SK-N-SH treated with all-trans-retinoic acid at 6 μM for 48 hours (cell line): ENCODE measurements at regions not wholly inside any gene's neighbourhood (a gene's known extent, or its start where the extent isn't known, plus 50 kb on each side); places are given as distances from the start of the nearest gene placed in this dataset.

Experiments
- ATAC-seq: fragments of 200-7000 bp; cut with Tn5 transposase; 3 replicates; pipeline ENCODE4 v1.9.1; 2020; ENCODE audit warnings: mild to moderate bottlenecking, moderate library complexity
- ARNTL ChIP-seq: fragments of 450-650 bp; formaldehyde crosslinking; IDR thresholded peaks from 2 replicates; pipeline ENCODE4 v1.5.0; 2020; ENCODE audit warnings: low read depth, mild to moderate bottlenecking, moderate library complexity, borderline replicate concordance
- CREB5 ChIP-seq: fragments of 250-450 bp; sonication (Bioruptor Pico); IDR thresholded peaks from 2 replicates; pipeline ENCODE4 v1.5.1; 2020; ENCODE audit warnings: low read depth, mild to moderate bottlenecking, moderate library complexity
- CSRNP3 ChIP-seq: fragments of 250-450 bp; sonication (Bioruptor Pico); IDR thresholded peaks from 2 replicates; pipeline ENCODE4 v1.5.1; 2021; ENCODE audit warnings: mild to moderate bottlenecking, moderate library complexity
- GLIS3 ChIP-seq: fragments of 250-450 bp; sonication (Bioruptor Pico); IDR thresholded peaks from 2 replicates; pipeline ENCODE4 v1.5.0; 2020; ENCODE audit warnings: mild to moderate bottlenecking, moderate library complexity
- ISL1 ChIP-seq: fragments of 250-450 bp; sonication (Bioruptor Pico); IDR thresholded peaks from 2 replicates; pipeline ENCODE4 v2.1.2; 2022; ENCODE audit warnings: mild to moderate bottlenecking, moderate library complexity
- OSR1 ChIP-seq: fragments of 250-450 bp; sonication (Bioruptor Pico); IDR thresholded peaks from 2 replicates; pipeline ENCODE4 v1.8.0; 2022; ENCODE audit warnings: moderate library complexity, mild to moderate bottlenecking, inconsistent platforms
- PATZ1 ChIP-seq: fragments of 250-450 bp; sonication (Bioruptor Pico); IDR thresholded peaks from 2 replicates; pipeline ENCODE4 v1.8.0; 2020; ENCODE audit warnings: mild to moderate bottlenecking, moderate library complexity, borderline replicate concordance
- POU6F1 ChIP-seq: fragments of 250-450 bp; sonication (Bioruptor Pico); IDR thresholded peaks from 2 replicates; pipeline ENCODE4 v1.8.0; 2021; ENCODE audit warnings: low read depth, mild to moderate bottlenecking, moderate library complexity, borderline replicate concordance
- PPARA ChIP-seq: fragments of 250-450 bp; sonication (Bioruptor Pico); IDR thresholded peaks from 2 replicates; pipeline ENCODE4 v1.5.0; 2020; ENCODE audit warnings: mild to moderate bottlenecking, borderline replicate concordance
- RARB ChIP-seq: fragments of 250-450 bp; sonication (Bioruptor Pico); IDR thresholded peaks from 2 replicates; pipeline ENCODE4 v1.8.0; 2021; ENCODE audit warnings: mild to moderate bottlenecking, moderate library complexity
- SNAI2 ChIP-seq: fragments of 250-450 bp; sonication (Bioruptor Pico); IDR thresholded peaks from 2 replicates; pipeline ENCODE4 v1.5.0; 2020; ENCODE audit warnings: mild to moderate bottlenecking, moderate library complexity
- TCF4 ChIP-seq: fragments of 250-450 bp; sonication (Bioruptor Pico); IDR thresholded peaks from 2 replicates; pipeline ENCODE4 v1.8.0; 2021; ENCODE audit warnings: mild to moderate bottlenecking, moderate library complexity, borderline replicate concordance
- TOX ChIP-seq: fragments of 250-450 bp; sonication (Bioruptor Pico); IDR thresholded peaks from 2 replicates; pipeline ENCODE4 v1.8.0; 2021; ENCODE audit warnings: mild to moderate bottlenecking, moderate library complexity, borderline replicate concordance
- TSHZ2 ChIP-seq: fragments of 250-450 bp; sonication (Bioruptor Pico); IDR thresholded peaks from 2 replicates; pipeline ENCODE4 v1.5.0; 2020; ENCODE audit warnings: mild to moderate bottlenecking, moderate library complexity
- ZC3H10 ChIP-seq: fragments of 250-450 bp; sonication (Bioruptor Pico); IDR thresholded peaks from 2 replicates; pipeline ENCODE4 v1.5.1; 2021; ENCODE audit warnings: mild to moderate bottlenecking, moderate library complexity
- ZFP3 ChIP-seq: fragments of 250-450 bp; sonication (Bioruptor Pico); IDR thresholded peaks from 2 replicates; pipeline ENCODE4 v1.5.0; 2020; ENCODE audit warnings: mild to moderate bottlenecking, moderate library complexity
- ZFP30 ChIP-seq: fragments of 450-650 bp; formaldehyde crosslinking; IDR thresholded peaks from 2 replicates; pipeline ENCODE4 v1.5.0; 2022; ENCODE audit warnings: mild to moderate bottlenecking, moderate library complexity
- ZNF565 ChIP-seq: fragments of 450-650 bp; formaldehyde crosslinking; conservative IDR thresholded peaks from 2 replicates; pipeline ENCODE4 v1.5.0; 2020; ENCODE audit warnings: low read depth, mild to moderate bottlenecking, moderate library complexity
- ZNF70 ChIP-seq: fragments of 450-650 bp; formaldehyde crosslinking; IDR thresholded peaks from 2 replicates; pipeline ENCODE4 v1.5.0; 2020; ENCODE audit warnings: mild to moderate bottlenecking, moderate library complexity
- ZNF8 ChIP-seq: fragments of 450-650 bp; formaldehyde crosslinking; IDR thresholded peaks from 2 replicates; pipeline ENCODE4 v1.5.0; 2020; ENCODE audit warnings: mild to moderate bottlenecking, moderate library complexity

- TF ChIP-seq ZNF8 (CRISPR knock-in tag) (no peak), PATZ1 (CRISPR knock-in tag) (no peak), GLIS3 (CRISPR knock-in tag) (no peak), ZFP3 (CRISPR knock-in tag) (no peak), ISL1 (CRISPR knock-in tag) (no peak), ARNTL (CRISPR knock-in tag) (no peak), CSRNP3 (no peak), TOX (CRISPR knock-in tag) (no peak), OSR1 (CRISPR knock-in tag) (no peak), CREB5 (CRISPR knock-in tag) (no peak), RARB (CRISPR knock-in tag) (no peak), SNAI2 (no peak), ZNF70 (CRISPR knock-in tag) (no peak), TSHZ2 (CRISPR knock-in tag) (no peak), POU6F1 (CRISPR knock-in tag) (no peak), ZFP30 (CRISPR knock-in tag) (no peak), ZNF565 (no peak)
Measured at GRCh38 chr4:77415689-77416088, 189.9 kb upstream of the CXCL13 start.

GRCh38 chr4:77418333-77418732 is 187.3 kb upstream of the CXCL13 start:
- ATAC-seq = peak; percentile 77

More at GRCh38 chr4:77415689-77416088, 189.9 kb upstream of the CXCL13 start:
- no peak for ATAC-seq

More at GRCh38 chr4:77418333-77418732, 187.3 kb upstream of the CXCL13 start:
- TF ChIP-seq PATZ1 (CRISPR knock-in tag) = no peak
- no peak for TF ChIP-seq TCF4
- TF ChIP-seq ZC3H10 = no peak
- TF ChIP-seq RARB (CRISPR knock-in tag) = no peak
- no peak for TF ChIP-seq ZNF8 (CRISPR knock-in tag)
- TF ChIP-seq PPARA = no peak
